ENCODE measurements at regions not wholly inside any gene's neighbourhood (a gene's known extent, or its start where the extent isn't known, plus 50 kb on each side); places are given as distances from the start of the nearest gene placed in this dataset.
"Not testable (repeated sequence)": the region's sequence is repeated elsewhere in the genome, so short reads cannot be mapped to it uniquely, and the experiment has no call there.

DNA sequence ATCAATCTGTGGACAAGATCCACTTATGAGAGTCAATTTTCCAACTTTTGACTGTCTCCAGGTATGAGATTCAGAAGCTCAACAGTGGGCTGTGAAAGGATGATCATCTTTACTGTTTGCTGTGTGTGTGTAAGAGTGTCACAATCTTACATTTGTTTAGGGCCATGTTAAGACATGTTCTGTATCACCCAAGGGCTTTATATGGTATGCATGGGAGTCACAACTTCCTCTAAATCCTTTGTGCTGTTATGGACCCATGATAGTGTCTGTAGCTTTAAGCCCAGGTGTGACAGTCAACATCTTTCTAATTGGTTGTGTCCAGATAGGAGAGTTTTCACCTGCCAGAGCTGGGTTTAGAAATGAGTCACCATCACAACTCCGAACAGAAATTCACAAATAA, 70.2 kb downstream of the ZNF726 start:
- DNase-seq (ENCODE audit: low spot score in 2 of 2); H3K36me3 ChIP-seq; H3K27ac ChIP-seq; H3K9me3 ChIP-seq; H3K4me3 ChIP-seq; H3K4me1 ChIP-seq; H3K27me3 ChIP-seq: not testable (repeated sequence)
- 61 to 67% methylated on average over 1 of the region's 1 CpG for WGBS, 2 donors

DNA sequence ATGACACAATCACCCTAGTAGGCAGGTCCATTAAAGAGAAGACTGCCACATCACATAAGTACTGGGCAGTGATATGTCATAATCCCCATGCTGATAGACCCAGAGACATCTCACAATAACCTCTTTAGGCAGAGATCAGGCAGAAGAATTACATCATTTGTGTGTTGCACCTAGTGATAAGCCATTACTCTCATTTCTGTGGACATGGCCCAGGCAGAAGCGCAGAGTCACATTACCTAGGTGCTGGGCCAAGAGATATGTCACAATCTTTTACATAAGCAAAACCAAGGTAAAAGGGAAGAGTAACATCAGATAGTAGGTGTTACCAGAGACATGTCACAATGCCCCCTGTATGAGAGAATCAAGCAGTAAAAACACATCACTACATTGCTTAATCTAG, 71.9 kb downstream of the ZNF726 start:
- Histone ChIP-seq H3K27ac (no peak overlapping the region), H3K36me3 (no peaks in the 10 kb centered on the region), H3K27me3 (no peaks in the 10 kb centered on the region), H3K4me1 (no peaks in the 10 kb centered on the region), H3K9me3 (no peaks in the 10 kb centered on the region), H3K4me3 (no peak overlapping the region)
- TF ChIP-seq EP300 (IDR thresholded peaks at IDR 0.05) (no peak), POLR2A (IDR thresholded peaks at IDR 0.05) (no peak)
- TF ChIP-seq, protein P1, sequence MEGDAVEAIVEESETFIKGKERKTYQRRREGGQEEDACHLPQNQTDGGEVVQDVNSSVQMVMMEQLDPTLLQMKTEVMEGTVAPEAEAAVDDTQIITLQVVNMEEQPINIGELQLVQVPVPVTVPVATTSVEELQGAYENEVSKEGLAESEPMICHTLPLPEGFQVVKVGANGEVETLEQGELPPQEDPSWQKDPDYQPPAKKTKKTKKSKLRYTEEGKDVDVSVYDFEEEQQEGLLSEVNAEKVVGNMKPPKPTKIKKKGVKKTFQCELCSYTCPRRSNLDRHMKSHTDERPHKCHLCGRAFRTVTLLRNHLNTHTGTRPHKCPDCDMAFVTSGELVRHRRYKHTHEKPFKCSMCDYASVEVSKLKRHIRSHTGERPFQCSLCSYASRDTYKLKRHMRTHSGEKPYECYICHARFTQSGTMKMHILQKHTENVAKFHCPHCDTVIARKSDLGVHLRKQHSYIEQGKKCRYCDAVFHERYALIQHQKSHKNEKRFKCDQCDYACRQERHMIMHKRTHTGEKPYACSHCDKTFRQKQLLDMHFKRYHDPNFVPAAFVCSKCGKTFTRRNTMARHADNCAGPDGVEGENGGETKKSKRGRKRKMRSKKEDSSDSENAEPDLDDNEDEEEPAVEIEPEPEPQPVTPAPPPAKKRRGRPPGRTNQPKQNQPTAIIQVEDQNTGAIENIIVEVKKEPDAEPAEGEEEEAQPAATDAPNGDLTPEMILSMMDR (IDR thresholded peaks at IDR 0.05), result no peak
- DNase-seq (ENCODE audit: low spot score in 2 of 2), result no peak
- WGBS, 2 donors, result 94 to 96% methylated on average over 1 of the region's 1 CpG

DNA sequence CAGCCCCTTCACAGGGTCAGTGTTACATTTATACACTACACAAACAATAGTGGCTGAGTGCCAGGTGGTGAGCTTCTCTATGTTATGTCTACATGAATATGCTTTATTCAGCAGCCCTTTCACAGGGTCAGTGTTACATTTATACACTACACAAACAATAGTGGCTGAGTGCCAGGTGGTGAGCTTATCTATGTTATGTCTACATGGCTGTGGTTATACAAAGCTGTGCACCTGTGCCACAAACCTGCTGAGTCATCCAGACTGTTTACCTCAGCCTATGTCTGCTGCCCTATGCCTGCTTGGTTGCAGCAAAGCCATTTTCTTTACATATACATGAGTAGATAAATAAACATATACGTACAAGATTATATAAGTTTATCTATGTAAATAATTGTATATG, 76.5 kb downstream of the ZNF726 start:
- WGBS, 2 donors, result 75 to 77% methylated on average over 1 of the region's 1 CpG
- Histone ChIP-seq H3K4me1 (no peaks in the 10 kb centered on the region), H3K36me3 (no peaks in the 10 kb centered on the region), H3K9me3 (peaks cover 0 to 2% (median 0%) of the 10 kb centered on the region in 4 donors), H3K27me3 (no peaks in the 10 kb centered on the region), H3K4me3 (no peak overlapping the region), H3K27ac (no peak overlapping the region)
- DNase-seq (ENCODE audit: low spot score in 2 of 2), result no peak
- TF ChIP-seq, protein P1 (IDR thresholded peaks at IDR 0.05), result no peak
- TF ChIP-seq EP300 (IDR thresholded peaks at IDR 0.05), result no peak
- TF ChIP-seq POLR2A (IDR thresholded peaks at IDR 0.05), result no peak

DNA sequence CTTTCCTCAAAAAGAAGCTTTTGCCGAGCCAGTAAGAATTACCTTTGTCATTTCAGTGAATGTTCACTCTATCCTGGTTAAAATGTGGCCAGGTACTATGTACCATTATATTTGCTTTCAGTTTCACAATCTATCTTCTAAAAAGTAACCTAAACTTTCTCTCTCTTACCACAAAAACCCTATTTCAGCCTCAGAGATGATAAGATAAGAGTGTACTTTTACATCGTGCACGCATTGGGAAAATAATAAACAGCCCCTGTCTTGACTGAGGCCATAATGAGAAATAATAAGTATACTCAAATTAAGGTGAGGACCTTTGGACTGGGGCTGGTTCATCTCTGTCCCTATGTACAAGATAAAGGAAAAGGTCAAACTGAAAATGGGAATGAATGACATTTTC, 77.7 kb downstream of the ZNF726 start:
- H3K9me3 ChIP-seq, result peaks cover 0 to 12% (median 0%) of the 10 kb centered on the region in 4 donors
- H3K27me3 ChIP-seq, result no peaks in the 10 kb centered on the region
- H3K4me1 ChIP-seq, result no peaks in the 10 kb centered on the region
- WGBS, 2 donors, result 82 to 85% methylated on average over 3 of the region's 3 CpGs
- TF ChIP-seq POLR2A (IDR thresholded peaks at IDR 0.05), result no peak
- TF ChIP-seq, protein P1 (IDR thresholded peaks at IDR 0.05), result no peak
- no peak for TF ChIP-seq EP300 (IDR thresholded peaks at IDR 0.05)
- H3K27ac ChIP-seq, result no peak overlapping the region
- no peaks in the 10 kb centered on the region for H3K36me3 ChIP-seq
- H3K4me3 ChIP-seq, result no peak overlapping the region
- DNase-seq (ENCODE audit: low spot score in 2 of 2), result no peak

DNA sequence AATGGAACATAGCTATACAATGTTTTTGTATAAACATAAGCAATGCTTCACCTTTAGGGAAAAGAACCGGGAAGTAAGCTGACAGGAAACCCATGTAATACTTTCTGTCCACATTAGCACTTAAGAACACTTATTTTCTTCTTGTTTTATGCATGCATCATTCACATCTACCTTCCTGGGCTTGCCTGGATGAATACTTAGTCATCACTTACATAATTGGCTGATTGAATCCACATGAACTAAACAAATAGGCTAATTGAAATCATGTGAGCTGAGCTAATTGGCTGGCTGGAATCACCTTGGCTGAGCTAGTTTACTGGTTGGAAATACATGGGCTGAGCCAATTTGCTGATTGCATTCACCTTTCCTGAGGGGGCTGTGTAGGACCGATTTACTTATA, 78.8 kb downstream of the ZNF726 start:
- peaks cover 0 to 19% (median 0%) of the 10 kb centered on the region in 4 donors for H3K9me3 ChIP-seq
- H3K27ac ChIP-seq, result no peak overlapping the region
- no peaks in the 10 kb centered on the region for H3K36me3 ChIP-seq
- DNase-seq (ENCODE audit: low spot score in 2 of 2), result no peak
- no peaks in the 10 kb centered on the region for H3K4me1 ChIP-seq
- no peak overlapping the region for H3K4me3 ChIP-seq
- TF ChIP-seq EP300 (IDR thresholded peaks at IDR 0.05), result no peak
- TF ChIP-seq, protein P1 (IDR thresholded peaks at IDR 0.05), result no peak
- TF ChIP-seq POLR2A (IDR thresholded peaks at IDR 0.05), result no peak
- H3K27me3 ChIP-seq, result no peaks in the 10 kb centered on the region
- WGBS, 2 donors, result 53 to 71% methylated on average over 2 of the region's 2 CpGs

DNA sequence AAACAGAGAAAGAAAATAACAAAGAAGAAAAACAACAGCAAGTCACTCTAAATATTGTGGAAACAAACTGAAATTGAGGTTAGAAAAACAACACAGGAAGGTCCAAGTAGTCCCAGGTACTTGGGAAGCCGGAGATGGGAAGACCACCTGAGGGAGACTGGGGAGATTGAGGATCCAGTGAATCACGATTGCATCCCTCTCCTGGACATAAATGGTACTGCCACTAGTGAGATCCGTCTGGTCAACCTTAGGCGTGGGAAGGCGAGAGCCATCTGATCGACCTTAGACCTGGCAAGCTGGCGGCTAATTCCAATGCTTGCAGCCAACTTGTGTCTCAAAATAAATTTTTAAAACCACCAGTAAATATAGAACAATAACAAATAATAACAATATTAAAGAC, 81.9 kb downstream of the ZNF726 start:
- WGBS, 2 donors, result 59 to 66% methylated on average over 7 of the region's 7 CpGs
- Histone ChIP-seq H3K9me3 (peaks cover 0 to 31% (median 0%) of the 10 kb centered on the region in 4 donors), H3K4me3 (no peak overlapping the region), H3K27me3 (no peaks in the 10 kb centered on the region), H3K4me1 (no peaks in the 10 kb centered on the region), H3K27ac (no peak overlapping the region), H3K36me3 (no peaks in the 10 kb centered on the region)
- DNase-seq (ENCODE audit: low spot score in 2 of 2), result no peak
- TF ChIP-seq EP300 (IDR thresholded peaks at IDR 0.05), result no peak
- TF ChIP-seq, protein P1 (IDR thresholded peaks at IDR 0.05), result peak in 1 of 5 experiments; percentile 20

Data from tibial nerve (tissue), 4 donors.